Iris pigment epithelial cell (primary cell): ENCODE measurements at regions not wholly inside any gene's neighbourhood (a gene's known extent, or its start where the extent isn't known, plus 50 kb on each side); places are given as distances from the start of the nearest gene placed in this dataset.

Experiments
- DNase-seq: peaks from one replicate; pipeline ENCODE4 v3.0.0-alpha.2; 2011; ENCODE audit warnings: low read depth

- DNase-seq = no peak
Observed at GRCh38 chr5:103724271-103724670, 161.7 kb upstream of the NUDT12 start.

- DNase-seq = no peak
Observed at GRCh38 chr5:103721183-103721582, 158.6 kb upstream of the NUDT12 start.

- no peak for DNase-seq
Observed at GRCh38 chr5:103718108-103718507, 155.5 kb upstream of the NUDT12 start.

- no peak for DNase-seq
Observed at GRCh38 chr5:103708601-103709000, 146.0 kb upstream of the NUDT12 start.

- no peak for DNase-seq
Observed at GRCh38 chr5:103706939-103707682, 144.5 kb upstream of the NUDT12 start.

GRCh38 chr5:103703617-103704016 is 141.0 kb upstream of the NUDT12 start:
- DNase-seq = no peak

GRCh38 chr5:103693517-103693916 is 130.9 kb upstream of the NUDT12 start:
- DNase-seq = no peak

- no peak for DNase-seq
Observed at GRCh38 chr5:103690676-103691075, 128.1 kb upstream of the NUDT12 start.

GRCh38 chr5:103679873-103680272 is 117.3 kb upstream of the NUDT12 start:
- DNase-seq = no peak

GRCh38 chr5:103676198-103676597 is 113.6 kb upstream of the NUDT12 start:
- peak; percentile 24 for DNase-seq

GRCh38 chr5:103674739-103675138 is 112.2 kb upstream of the NUDT12 start:
- peak; percentile 13 for DNase-seq

GRCh38 chr5:103674251-103674650 is 111.7 kb upstream of the NUDT12 start:
- DNase-seq = no peak

- no peak for DNase-seq
Observed at GRCh38 chr5:103669615-103670014, 107.0 kb upstream of the NUDT12 start.

GRCh38 chr5:103668281-103668680 is 105.7 kb upstream of the NUDT12 start:
- no peak for DNase-seq

- peak; percentile 58 for DNase-seq
Observed at GRCh38 chr5:103667068-103667467, 104.5 kb upstream of the NUDT12 start.

GRCh38 chr5:103657301-103657700 is 94.7 kb upstream of the NUDT12 start:
- no peak for DNase-seq

GRCh38 chr5:103648086-103648485 is 85.5 kb upstream of the NUDT12 start:
- DNase-seq = peak; percentile 6

- no peak for DNase-seq
Observed at GRCh38 chr5:103646698-103647614, 84.4 kb upstream of the NUDT12 start.

- no peak for DNase-seq
Observed at GRCh38 chr5:103645816-103646215, 83.2 kb upstream of the NUDT12 start.

GRCh38 chr5:103638979-103639378 is 76.4 kb upstream of the NUDT12 start:
- DNase-seq = no peak

- peak; percentile 63 for DNase-seq
Observed at GRCh38 chr5:103624675-103625074, 62.1 kb upstream of the NUDT12 start.

- peak; percentile 97 for DNase-seq
Observed at GRCh38 chr5:103624035-103624480, 61.5 kb upstream of the NUDT12 start.

- DNase-seq = no peak
Observed at GRCh38 chr5:103623425-103623824, 60.8 kb upstream of the NUDT12 start.
